Breast epithelium (tissue), 3 donors: ENCODE measurements at regions not wholly inside any gene's neighbourhood (a gene's known extent, or its start where the extent isn't known, plus 50 kb on each side); places are given as distances from the start of the nearest gene placed in this dataset.

Source experiments
- POLR2A ChIP-seq: fragments of 450-650 bp; IDR thresholded peaks from one replicate; pipeline ENCODE4 v1.6.1; 2016; ENCODE audit warnings: antibody characterized with exemption, mild to moderate bottlenecking, moderate library complexity
- TF ChIP-seq, protein P1 (sequence below), 3 donors: fragments of 450-650 bp; IDR thresholded peaks; one replicate each; pipeline ENCODE4 v1.5.1; 2016 to 2017; ENCODE audit warnings: antibody characterized with exemption in 3 of 3, mild to moderate bottlenecking in 3 of 3, moderate library complexity in 3 of 3

- TF ChIP-seq, protein P1, sequence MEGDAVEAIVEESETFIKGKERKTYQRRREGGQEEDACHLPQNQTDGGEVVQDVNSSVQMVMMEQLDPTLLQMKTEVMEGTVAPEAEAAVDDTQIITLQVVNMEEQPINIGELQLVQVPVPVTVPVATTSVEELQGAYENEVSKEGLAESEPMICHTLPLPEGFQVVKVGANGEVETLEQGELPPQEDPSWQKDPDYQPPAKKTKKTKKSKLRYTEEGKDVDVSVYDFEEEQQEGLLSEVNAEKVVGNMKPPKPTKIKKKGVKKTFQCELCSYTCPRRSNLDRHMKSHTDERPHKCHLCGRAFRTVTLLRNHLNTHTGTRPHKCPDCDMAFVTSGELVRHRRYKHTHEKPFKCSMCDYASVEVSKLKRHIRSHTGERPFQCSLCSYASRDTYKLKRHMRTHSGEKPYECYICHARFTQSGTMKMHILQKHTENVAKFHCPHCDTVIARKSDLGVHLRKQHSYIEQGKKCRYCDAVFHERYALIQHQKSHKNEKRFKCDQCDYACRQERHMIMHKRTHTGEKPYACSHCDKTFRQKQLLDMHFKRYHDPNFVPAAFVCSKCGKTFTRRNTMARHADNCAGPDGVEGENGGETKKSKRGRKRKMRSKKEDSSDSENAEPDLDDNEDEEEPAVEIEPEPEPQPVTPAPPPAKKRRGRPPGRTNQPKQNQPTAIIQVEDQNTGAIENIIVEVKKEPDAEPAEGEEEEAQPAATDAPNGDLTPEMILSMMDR (IDR thresholded peaks at IDR 0.05) = no peak
- no peak for TF ChIP-seq POLR2A
Observed at GRCh38 chr10:4723860-4724259, 102.1 kb upstream of the AKR1E2 start.
